SU-DHL-6 (cell line): ENCODE measurements at regions not wholly inside any gene's neighbourhood (a gene's known extent, or its start where the extent isn't known, plus 50 kb on each side); places are given as distances from the start of the nearest gene placed in this dataset.
A peak's percentile ranks its signal among the peaks of the same experiment; 100 is the strongest.

Experiments
- H2AFZ ChIP-seq: fragments of 200-600 bp; sonication (generic); 2 replicates; pipeline ENCODE4 v1.6.1; 2014; ENCODE audit warnings: low read depth, mild to moderate bottlenecking, moderate library complexity, mixed read lengths, antibody characterized with exemption, low read length; ENCODE audit not compliant: severe bottlenecking
- H3F3A ChIP-seq: fragments of 200-600 bp; shearing (Covaris generic); 2 replicates; pipeline ENCODE4 v1.6.0; 2016; ENCODE audit warnings: antibody characterized with exemption, mild to moderate bottlenecking; ENCODE audit not compliant: insufficient read depth
- H3K27ac ChIP-seq: fragments of 200-600 bp; sonication (generic); 2 replicates; pipeline ENCODE4 v1.5.1; 2016; ENCODE audit warnings: low read depth, mild to moderate bottlenecking, low read length, moderate library complexity, mixed read lengths
- H3K27me3 ChIP-seq: fragments of 200-600 bp; sonication (generic), shearing (Covaris generic); 2 replicates; pipeline ENCODE4 v1.6.0; 2014; ENCODE audit warnings: mild to moderate bottlenecking, low read length
- H3K36me3 ChIP-seq: fragments of 200-600 bp; sonication (generic); 2 replicates; pipeline ENCODE4 v1.6.1; 2014; ENCODE audit warnings: mild to moderate bottlenecking, low read length, mixed read lengths
- H3K4me2 ChIP-seq: fragments of 300-600, 200-600 bp; shearing (Covaris generic), sonication (generic); 2 replicates; pipeline ENCODE4 v1.6.0; 2014; ENCODE audit warnings: low read length, low read depth, mild to moderate bottlenecking; ENCODE audit not compliant: poor library complexity, severe bottlenecking
- H3K4me3 ChIP-seq: fragments of 200-600 bp; sonication (generic); 2 replicates; pipeline ENCODE4 v1.5.1; 2014; ENCODE audit warnings: antibody characterized with exemption, low read length, mild to moderate bottlenecking, mixed read lengths; ENCODE audit not compliant: insufficient read depth, poor library complexity, severe bottlenecking
- H3K79me2 ChIP-seq: fragments of 200-600 bp; sonication (generic); 2 replicates; pipeline ENCODE4 v1.6.1; 2014; ENCODE audit warnings: mild to moderate bottlenecking, low read length, moderate library complexity; ENCODE audit not compliant: insufficient read depth
- H3K9ac ChIP-seq: fragments of 200-600 bp; sonication (generic); 2 replicates; pipeline ENCODE4 v1.7.0; 2014; ENCODE audit warnings: mild to moderate bottlenecking, low read length
- H3K9me2 ChIP-seq: fragments of 200-600 bp; sonication (generic); replicated peaks from 2 replicates; pipeline ENCODE4 v1.6.1; 2014; ENCODE audit warnings: low read length; ENCODE audit not compliant: insufficient read depth
- H3K9me3 ChIP-seq: fragments of 200-600 bp; sonication (generic); 2 replicates; pipeline ENCODE4 v1.6.1; 2014; ENCODE audit warnings: low read length, mixed read lengths; ENCODE audit not compliant: insufficient read depth
- H4K20me1 ChIP-seq: fragments of 200-600 bp; sonication (generic); 2 replicates; pipeline ENCODE4 v1.6.1; 2014; ENCODE audit warnings: low read depth, mild to moderate bottlenecking, antibody characterized with exemption, low read length, moderate library complexity, mixed read lengths
- EZH2phosphoT487 ChIP-seq: fragments of 200-600 bp; sonication (generic), shearing (Covaris generic); conservative IDR thresholded peaks from 2 replicates; pipeline ENCODE4 v1.6.1; 2018; ENCODE audit warnings: mild to moderate bottlenecking, antibody characterized with exemption, low read length, moderate library complexity, mixed read lengths
- TF ChIP-seq, protein P1 (sequence below): fragments of 200-600 bp; sonication (generic); IDR thresholded peaks from one replicate; pipeline ENCODE4 v1.5.1; 2017; ENCODE audit warnings: antibody characterized with exemption, mild to moderate bottlenecking, low read length, moderate library complexity; ENCODE audit not compliant: insufficient read depth, poor library complexity, severe bottlenecking

DNA sequence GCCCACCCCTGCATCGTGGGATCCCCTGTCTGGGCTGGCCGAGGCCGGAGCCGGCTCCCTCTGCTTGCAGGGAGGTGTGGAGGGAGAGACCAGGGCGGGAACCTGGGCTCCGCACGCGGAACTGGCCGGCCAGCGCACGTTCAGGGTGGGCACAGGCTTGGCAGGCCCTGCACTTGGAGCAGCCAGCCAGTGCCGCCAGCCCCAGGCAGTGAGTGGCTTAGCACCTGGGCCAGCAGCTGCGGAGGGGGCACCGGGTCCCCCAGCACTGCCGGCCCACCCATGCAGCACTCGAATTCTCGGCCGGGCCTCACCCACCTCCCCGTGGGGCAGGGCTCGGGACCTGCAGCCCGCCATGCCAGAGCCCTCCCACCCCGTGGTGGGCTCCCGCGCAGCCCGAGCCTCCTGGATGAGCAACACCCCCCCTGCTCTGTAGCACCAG is 422.6 kb downstream of the AMY1C start:
- Histone ChIP-seq H4K20me1 (no peaks in the 10 kb centered on the region), H3K9me3 (no peaks in the 10 kb centered on the region), H3K9ac (no peak overlapping the region), H3K4me2 (no peak overlapping the region), H2AFZ (no peak overlapping the region), H3K4me3 (no peak overlapping the region), H3K27ac (no peak overlapping the region), H3K79me2 (no peaks in the 10 kb centered on the region), H3K27me3 (no peaks in the 10 kb centered on the region), H3F3A (no peaks in the 10 kb centered on the region), H3K36me3 (no peaks in the 10 kb centered on the region), H3K9me2 (no peaks in the 10 kb centered on the region)
- TF ChIP-seq EZH2phosphoT487, result no peak
- TF ChIP-seq, protein P1, sequence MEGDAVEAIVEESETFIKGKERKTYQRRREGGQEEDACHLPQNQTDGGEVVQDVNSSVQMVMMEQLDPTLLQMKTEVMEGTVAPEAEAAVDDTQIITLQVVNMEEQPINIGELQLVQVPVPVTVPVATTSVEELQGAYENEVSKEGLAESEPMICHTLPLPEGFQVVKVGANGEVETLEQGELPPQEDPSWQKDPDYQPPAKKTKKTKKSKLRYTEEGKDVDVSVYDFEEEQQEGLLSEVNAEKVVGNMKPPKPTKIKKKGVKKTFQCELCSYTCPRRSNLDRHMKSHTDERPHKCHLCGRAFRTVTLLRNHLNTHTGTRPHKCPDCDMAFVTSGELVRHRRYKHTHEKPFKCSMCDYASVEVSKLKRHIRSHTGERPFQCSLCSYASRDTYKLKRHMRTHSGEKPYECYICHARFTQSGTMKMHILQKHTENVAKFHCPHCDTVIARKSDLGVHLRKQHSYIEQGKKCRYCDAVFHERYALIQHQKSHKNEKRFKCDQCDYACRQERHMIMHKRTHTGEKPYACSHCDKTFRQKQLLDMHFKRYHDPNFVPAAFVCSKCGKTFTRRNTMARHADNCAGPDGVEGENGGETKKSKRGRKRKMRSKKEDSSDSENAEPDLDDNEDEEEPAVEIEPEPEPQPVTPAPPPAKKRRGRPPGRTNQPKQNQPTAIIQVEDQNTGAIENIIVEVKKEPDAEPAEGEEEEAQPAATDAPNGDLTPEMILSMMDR, result no peak

DNA sequence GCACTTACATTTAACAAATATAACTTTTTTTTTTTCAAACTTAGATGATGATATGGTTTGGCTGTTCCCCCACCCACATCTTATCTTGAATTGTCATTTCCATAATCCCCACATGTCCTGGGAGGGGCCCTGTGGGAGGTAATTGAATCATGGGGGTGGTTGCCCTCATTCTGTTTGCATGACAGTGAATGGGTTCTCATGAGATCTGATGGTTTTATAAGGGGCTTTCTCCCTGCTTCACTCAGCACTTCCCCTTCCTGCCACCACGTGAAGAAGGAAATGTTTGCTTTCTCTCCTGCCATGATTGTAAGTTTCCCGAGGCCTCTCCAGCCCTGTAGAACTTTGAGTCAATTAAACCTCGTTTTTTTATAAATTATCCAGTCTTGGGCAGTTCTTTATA is 432.6 kb downstream of the AMY1C start:
- H3K4me2 ChIP-seq, result no peak overlapping the region
- H3K9me3 ChIP-seq, result no peaks in the 10 kb centered on the region
- H3K36me3 ChIP-seq, result no peaks in the 10 kb centered on the region
- peak overlapping the region; percentile 19 for H2AFZ ChIP-seq
- no peak overlapping the region for H3K4me3 ChIP-seq
- H3F3A ChIP-seq, result 0 out of 2 replicates have a peak, but pooled peaks cover 3% of the 10 kb centered on the region
- no peak overlapping the region for H3K27ac ChIP-seq
- H3K9me2 ChIP-seq, result no peaks in the 10 kb centered on the region
- no peaks in the 10 kb centered on the region for H4K20me1 ChIP-seq
- no peak for TF ChIP-seq EZH2phosphoT487
- TF ChIP-seq, protein P1, result no peak
- H3K27me3 ChIP-seq, result no peaks in the 10 kb centered on the region
- H3K9ac ChIP-seq, result no peak overlapping the region
- no peaks in the 10 kb centered on the region for H3K79me2 ChIP-seq

DNA sequence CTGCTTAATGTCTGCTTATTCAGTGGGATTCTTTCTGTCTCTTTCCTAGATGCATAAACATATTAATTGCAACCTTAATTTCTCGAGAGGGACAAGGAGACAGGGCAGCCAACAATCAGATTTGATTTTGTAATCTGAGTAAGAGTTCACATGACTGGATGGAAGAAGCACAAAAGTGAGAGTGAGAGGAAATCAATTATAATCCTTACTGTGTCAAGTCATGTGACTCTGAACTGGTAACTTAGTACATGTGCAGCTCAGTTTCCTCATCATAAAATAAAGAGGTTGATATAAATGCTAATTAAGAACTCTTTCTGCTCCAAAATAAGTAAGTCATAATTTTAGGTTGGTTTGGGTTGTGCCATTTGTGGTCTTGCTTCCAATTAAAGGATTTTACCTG is 439.5 kb downstream of the AMY1C start:
- Histone ChIP-seq H4K20me1 (no peaks in the 10 kb centered on the region), H3K4me3 (no peak overlapping the region), H3K9ac (no peak overlapping the region), H3K9me3 (0 out of 2 replicates have a peak, but pooled peaks cover 3% of the 10 kb centered on the region), H3K4me2 (no peak overlapping the region), H3K9me2 (no peaks in the 10 kb centered on the region), H3K27me3 (no peaks in the 10 kb centered on the region), H3F3A (no peaks in the 10 kb centered on the region), H3K79me2 (no peaks in the 10 kb centered on the region), H3K36me3 (no peaks in the 10 kb centered on the region), H2AFZ (no peak overlapping the region), H3K27ac (no peak overlapping the region)
- no peak for TF ChIP-seq EZH2phosphoT487
- TF ChIP-seq, protein P1, result no peak
